NOMO-1 treated with dmso at 0.1 percent for 144 hours (cell line): ENCODE measurements at regions not wholly inside any gene's neighbourhood (a gene's known extent, or its start where the extent isn't known, plus 50 kb on each side); places are given as distances from the start of the nearest gene placed in this dataset.
"Not testable (repeated sequence)": the region's sequence is repeated elsewhere in the genome, so short reads cannot be mapped to it uniquely, and the experiment has no call there.

Experiments
- DNase-seq: peaks from one replicate; lab custom pipeline; 2025; ENCODE audit not compliant: unreplicated experiment; lab: John Stamatoyannopoulos, UW

DNA sequence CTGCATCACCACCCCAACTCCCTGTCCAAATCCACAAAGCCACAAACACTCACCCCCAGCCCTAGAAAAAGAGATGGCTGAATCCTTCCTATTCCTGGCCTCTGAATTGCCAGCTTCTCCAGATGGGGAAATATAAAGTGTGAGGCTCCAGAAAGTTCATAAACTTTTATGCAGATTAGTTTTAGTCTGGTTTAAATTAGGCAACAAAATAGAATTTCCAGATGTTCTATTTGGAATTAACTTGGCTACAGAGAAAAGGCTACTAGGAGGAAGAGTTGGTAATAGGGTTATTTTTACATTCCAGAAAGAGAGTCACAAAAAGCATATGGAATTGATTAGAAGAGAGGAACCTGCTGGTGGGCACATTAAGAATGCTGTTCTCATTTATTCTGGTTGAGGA is 56.0 kb downstream of the EN1 start:
- DNase-seq, result no peak

DNA sequence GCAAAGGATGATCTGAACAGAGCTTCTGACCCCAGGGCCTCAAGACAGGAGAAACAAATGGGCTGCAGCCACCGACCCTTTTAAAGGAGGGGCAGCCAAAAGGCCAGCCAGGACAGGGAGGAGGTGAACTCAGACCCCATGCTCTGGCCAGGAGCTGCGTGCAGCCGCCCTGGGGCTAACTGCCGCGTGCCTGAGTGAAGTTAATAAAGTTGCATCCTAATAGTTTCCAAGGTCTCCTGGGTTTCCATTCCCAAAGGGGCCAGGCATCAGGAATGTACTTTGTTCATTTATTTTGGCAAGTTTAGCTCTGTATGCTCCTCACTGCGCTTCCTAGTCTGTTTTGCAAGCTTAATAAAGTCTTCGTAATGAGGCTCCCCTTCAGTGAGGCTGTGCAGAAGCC is 60.7 kb downstream of the EN1 start:
- DNase-seq, result no peak

DNA sequence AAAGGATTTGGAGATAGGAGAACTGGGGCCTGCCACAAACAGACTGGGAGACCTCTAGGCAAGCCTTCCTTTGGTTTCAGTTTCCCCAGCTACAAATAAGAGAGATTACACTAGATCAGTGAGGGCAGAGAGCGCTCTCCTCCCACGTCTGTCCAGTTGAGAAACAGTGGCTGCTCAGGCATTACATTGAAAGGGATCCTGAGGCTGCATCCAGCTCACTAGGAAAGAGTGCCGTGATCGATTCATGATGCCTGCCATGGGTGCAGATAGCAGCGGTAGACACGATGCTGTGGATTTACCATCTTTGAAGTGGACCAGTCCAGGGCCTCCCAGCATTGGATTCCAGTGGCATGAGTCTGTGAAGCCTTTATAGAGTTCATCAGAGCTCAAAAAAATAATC is 62.6 kb downstream of the EN1 start:
- no peak for DNase-seq

DNA sequence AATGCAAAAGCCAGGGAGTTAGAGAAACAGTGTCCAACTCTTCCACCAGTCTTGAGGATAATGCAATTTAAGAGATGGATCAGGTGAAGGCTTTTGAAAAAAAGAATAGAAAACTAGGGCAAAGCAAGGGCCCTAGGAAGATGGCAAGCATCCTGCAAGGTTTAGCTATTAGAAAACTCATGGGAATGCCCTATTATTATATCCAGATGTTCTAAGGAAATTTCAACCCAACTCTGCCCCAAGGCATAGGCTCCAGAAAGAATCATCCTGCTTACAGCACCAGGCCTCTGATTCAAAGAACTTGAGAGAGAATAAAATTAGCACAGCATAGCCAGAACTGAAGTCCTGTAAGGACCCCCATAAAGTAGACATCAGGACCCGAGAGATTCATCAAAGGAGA is 68.1 kb downstream of the EN1 start:
- no peak for DNase-seq

DNA sequence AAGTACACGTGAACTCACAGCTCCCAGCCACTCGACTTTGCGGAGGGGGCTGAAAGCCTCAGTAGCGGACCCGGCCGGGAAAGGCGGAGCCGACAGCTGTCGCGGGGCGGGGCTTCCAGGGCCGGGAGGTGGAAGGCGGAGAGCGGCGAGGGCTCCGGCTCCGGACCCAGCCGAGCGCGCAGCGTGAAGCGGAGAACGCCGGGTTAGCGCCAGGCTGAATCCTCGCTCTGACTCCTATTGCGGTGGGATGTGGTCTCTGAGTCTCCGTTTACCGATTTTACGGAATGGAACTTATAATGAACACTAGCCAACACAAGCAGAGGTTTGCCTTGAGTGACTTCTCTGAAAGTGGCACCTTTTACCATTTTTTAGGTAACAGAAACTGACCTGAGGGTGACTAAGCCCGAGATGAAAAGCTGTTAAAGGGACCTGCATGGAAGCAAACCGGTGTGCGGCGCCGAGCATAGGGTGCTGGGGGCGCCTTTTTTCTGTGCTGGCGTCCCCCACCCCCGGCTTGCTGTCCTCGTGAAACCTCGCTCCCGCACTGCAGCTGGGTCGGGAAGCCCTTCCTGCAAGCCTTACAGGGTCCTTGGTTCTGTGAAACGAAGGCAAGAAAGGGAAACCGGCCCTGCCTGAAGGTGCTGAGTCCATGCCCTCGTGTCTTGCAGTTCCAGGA is 72.9 kb downstream of the EN1 start:
- no peak for DNase-seq

DNA sequence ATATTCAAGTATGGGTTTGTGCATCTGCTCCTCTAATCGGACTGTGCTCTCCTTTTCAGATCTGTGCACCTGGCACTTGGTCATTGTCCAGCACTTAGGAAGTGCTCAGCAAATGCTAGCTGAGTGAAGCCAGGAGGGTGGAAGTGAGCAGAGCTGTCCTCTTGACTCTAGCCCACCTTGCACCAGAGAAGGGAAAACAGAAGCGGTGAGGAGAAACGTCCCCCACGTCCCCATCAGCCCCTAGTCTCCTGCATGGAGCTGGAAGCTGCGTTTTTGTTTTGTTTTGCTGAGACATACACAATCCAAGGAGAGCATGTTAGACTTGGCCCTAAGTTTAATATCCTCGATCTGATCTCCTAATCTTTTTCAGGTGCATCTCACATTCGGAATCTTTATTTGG is 73.6 kb downstream of the EN1 start:
- no peak for DNase-seq

DNA sequence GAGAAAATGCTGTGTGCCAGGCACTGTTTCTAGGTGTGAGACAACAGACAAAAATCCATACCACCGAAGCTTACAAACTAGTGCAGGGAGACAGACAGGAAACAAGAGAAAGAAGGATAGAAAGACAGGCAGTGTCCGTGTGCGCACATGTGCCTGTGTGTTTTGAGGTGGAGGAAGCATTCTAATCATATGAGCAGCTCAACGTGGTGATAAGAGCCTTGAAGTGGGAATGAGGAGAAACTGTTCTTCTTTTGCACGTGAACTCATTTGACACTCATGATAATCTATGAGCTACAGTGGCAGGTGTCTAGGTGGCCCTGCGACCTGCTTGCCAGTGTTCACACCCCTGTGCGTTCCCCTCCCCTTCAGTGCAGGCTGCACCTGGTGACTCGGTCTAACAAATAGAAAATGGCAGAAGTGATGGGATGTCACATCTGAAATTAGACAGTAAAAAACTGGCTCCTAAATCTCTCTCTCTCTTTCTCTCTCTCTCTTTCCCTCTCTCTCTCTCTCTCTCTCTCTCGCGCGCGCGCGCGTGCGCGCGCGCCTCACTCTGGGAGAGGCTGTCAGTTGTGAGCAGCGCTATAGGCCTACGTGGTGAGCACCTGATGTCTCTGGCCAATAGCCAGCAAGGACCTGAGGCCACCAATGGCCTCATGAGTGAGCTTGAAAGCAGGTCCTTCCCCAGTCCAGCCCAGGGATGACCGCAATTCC is 74.8 kb downstream of the EN1 start:
- no peak for DNase-seq

DNA sequence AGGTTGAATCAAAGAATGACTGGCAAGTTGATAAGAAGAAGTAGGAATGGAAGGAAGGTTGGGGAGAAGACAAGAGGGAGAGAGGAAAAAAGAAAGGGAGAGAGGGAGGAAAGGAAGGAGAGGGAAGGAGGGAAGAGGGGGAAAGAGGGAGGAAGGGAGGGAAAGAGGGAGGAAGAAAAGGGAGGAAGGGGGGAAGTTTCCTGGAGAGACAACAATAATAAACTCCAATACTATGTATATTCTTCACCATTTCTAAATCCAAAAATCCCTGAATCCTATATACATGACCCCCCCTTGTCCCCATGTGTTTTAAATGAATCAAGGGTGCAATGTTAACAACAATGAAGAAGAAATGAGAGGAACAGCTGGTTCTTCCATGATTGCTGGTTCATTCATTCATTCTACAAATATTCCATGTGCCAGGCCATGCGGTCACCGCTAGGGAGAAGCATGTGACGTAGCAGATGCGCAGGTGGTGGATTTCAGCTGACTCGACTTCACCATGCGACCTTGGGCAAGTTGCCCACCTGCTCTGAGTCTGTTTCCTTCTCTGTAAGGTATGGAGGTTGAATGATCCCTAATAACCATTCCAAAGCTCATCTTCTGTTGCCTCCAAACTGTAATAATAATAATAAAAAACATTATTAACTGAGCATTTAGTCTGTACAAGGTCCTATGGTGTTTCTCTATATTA is 77.6 kb downstream of the EN1 start:
- DNase-seq, result no peak

DNA sequence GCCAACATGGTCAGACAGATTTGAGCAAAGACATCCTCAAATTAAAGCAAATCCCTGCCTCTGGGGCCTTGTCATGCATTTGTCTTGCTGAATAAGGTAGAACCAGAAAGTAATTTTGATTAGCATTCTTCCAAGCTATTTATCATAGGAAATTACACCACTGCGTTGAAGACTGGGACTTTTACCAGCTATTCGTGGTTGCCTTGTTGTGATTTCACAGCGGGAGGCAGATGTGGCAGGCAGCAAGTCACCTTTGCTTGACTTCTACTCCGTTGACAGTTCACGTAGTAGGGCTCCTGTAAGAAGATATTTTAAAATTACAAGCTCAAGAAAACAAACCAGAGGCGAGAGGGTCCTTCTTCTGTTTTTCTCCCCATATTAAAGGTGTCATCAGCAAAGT is 80.6 kb downstream of the EN1 start:
- no peak for DNase-seq

DNA sequence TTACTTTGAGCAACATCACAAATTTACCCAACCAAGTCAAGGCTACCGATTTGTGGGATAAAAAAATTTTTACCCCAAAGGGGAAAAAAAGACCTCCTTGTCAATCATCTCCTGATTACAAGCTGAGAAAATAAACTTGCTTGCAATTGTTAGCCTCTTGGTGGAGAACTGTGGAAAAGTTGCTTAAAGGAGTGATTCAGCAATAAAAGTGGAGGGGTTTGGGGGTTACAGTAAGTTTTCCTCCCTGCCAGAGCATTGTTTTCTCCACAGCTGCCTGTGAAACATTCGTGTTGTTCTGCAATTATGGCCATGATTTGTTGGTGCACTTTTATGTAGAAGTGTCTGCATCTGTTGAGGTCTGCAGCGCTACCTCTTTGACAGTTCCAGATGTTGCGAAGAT is 82.6 kb downstream of the EN1 start:
- no peak for DNase-seq

DNA sequence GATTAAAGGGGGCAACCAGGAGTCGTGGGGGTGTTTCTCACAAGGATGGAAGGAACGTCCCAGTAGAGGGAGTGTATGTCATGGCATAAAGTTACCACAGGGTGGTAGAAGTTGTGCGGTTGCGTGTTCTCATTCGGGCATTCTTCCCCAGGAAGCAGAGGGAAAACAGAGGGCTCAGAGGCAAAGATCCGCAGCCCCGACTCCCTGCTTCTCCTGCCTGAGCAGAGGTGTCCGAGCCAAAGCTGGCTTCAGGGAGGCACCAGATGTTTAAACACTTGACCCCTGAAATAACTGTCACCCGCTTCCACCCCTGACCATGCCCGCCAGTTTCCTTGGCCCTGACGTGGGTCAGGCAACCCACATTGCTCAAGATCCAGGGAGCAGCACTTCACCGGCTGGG is 83.7 kb downstream of the EN1 start:
- no peak for DNase-seq

DNA sequence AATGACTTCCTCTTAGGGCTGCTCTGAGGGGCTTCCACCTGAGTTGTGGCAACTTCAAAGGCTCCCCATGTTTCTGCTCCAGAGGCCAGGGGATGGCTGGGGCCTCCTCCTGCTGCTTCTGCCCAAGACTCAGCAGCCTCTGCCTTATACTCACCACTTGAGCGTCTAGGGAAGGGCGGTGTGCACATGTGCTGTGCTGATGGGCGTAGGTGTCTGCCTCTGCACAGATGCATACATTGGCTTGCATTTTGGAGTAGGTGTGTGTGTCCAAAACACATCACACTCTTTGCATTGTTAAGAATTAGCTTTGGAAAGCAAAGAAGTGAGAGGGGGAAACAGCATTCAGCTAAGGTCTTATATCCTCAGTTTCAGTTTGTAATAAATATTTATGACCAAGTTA is 85.2 kb downstream of the EN1 start:
- no peak for DNase-seq

DNA sequence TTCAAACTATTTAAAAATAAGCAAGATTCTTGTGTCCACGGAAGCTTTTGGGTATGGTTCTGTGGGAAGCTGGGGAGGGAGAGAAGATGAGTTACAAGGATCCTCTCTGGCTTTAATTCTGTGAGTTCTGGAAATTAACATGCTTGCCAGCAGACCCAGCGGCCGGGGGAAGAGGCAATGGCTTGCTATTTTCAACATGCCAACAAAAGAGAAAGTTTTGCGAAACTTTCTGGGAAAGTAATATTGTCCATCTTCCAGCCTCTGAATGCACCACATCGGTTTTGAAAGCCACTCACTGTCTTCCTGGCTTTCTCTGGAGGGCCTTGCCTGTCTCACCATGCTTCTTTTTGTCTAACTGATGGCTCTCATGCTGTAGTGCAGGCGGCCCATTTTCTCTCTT is 85.7 kb downstream of the EN1 start:
- DNase-seq, result no peak

DNA sequence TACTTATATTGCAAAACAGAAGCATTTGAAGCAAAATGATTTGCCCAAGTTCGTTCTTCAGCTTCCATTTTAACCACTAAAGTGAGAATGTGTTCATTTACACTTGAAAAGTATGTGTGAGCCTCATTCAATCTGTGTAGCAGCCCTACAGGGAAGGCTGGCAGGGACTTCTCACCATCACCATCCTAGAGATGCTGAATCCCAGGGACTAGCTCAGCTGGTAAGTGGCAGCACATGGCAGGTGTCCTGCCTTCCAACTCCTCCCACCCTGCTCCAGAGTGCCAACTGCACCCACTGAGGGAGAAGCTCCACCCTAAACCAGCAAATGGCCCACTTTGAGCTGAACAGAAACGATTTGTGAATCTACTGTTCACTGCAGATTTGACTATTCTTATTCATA is 91.5 kb downstream of the EN1 start:
- DNase-seq, result no peak

DNA sequence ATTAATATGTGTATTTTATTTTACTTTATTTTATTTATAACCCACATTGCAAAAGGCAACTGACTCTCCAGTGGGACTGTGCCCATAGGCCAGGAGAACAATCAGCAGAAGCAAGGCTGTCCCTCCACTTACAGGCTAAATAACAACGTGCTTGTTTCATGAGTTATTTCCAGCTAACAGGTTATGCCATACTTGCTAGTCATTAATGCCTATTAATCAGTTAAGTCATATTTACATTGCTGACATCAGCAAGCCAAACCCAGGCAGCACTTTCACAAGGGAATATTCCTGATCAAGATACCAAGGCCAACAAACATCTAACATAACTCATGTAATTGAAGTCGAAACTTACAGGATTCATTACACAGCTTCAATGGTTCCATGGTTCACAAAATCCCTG is 92.1 kb downstream of the EN1 start:
- DNase-seq, result no peak

DNA sequence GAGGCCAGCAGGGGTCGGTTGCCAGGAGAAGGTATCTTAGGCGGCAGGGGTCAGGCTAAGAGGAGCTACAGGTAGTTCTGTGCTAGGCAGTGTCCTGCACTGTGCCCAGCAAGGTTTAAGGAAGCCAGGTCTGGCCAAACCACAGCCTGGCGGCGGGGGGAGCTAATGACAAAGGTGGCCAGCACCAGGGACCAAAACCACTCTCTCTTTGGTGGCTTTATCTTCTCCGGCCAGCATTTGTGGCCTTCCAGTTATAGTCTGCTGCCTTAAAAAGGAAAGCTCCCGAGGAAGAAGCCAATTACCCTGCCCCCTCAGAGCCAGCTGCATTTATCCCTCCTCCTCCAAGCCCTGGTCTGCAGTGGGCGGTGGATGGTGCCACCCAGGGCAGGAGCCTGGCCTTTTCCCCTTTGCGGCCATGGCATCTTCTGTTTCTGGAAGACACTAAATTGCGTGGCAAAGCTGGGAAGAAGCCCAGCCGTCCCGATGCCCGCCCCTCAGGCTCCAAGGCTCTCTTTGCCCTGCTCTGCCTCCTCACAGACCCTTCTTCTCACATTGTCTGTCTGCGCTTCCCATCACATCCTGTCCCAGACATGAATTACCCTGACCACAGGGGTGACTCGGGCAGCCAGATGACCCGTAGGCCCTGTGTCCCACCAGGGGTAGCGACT is 94.6 kb downstream of the EN1 start:
- DNase-seq, result no peak

DNA sequence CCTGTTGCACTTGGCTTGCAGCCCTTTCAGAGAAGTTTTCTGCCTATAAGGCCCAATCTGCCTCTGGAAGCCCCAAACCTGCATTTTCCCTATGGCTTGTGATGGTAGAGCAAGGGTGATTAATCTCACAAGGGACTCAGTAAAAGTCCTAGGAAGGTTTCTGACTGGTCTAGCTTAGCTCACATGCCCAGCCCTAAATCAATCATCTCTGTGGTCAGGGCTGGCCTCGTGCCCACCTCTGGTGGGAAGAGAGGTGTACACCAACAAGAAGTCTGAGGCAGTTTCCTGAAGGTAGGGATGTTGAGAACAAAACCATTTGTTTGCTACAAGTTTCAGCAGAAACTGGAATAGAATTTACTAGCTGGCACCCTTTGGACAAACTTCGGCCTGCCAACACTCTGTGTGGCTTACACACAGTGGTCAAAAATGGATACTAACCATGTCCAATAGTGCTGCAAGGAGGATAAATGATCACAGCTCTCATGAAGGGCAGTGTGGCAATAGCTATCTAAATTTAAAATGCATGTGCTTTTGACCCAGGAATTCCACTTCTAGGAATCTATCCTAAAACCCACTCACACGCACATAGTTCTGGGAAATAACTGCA is 96.4 kb downstream of the EN1 start:
- no peak for DNase-seq

DNA sequence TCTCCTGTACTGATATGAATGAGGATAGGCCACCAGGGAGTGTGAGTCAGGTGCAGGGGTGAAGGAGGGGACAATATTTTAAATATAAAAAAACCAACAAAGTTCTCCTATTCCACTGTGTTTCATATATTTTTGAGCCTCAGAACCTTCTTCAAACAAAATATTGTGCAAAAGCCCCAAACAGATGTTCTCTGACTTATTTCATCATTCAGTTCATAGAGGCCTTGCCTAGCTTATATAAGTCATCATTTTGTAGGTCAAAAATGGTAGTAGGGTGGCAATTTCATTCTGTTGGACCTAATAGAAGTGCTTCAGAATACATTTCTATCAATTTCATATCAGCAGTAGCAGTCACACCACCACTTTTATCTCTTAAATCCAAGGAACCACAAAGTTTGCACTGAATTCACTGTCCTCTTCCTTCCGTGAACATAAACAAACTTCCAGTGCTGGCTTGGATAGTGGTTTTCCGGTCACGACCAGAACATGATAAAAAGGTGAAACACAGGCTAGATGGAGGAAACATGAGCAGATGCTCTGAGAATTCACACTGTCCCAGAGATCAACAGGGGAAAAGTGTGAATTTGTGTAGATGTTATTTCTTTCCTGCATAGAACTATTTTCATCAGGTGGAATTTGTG is 99.1 kb downstream of the EN1 start:
- DNase-seq, result no peak

DNA sequence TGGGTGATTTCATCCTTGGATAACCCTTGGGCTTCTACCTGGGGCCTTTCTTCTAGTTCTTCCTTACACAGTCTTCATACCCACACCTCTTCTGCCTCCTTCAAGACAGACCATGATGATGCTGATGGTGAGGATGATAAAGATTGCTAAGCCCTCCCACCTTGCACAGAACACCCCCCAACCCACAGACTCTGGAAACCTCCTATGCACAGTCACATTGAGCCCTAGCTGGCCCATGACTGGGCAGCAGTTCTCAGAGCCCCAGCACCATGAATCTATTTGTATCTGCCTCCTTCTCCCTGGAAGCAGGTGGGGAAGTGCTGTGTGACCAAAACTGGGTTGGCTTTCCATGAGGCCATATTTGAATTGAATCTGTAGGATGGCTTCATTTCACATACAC is 99.8 kb downstream of the EN1 start:
- no peak for DNase-seq

DNA sequence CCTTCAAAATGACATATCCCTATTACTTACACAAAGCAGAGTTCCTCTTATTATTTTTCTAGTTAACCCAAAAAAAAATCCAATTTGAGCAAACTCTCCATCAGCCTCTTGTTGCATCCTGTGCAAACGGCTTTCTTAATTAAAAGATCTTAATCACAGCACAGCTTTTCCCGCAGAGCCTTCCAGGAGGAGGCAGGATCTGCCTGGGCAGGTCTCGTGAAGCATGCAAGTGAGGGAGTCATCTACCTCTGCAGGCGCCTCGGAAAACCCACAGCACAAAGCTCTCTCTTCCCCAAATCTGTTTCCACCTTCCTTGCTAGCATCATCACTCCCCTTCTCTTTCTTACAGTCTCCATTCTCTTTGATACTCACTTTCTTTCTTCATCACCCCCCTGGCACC is 100.4 kb downstream of the EN1 start:
- no peak for DNase-seq

DNA sequence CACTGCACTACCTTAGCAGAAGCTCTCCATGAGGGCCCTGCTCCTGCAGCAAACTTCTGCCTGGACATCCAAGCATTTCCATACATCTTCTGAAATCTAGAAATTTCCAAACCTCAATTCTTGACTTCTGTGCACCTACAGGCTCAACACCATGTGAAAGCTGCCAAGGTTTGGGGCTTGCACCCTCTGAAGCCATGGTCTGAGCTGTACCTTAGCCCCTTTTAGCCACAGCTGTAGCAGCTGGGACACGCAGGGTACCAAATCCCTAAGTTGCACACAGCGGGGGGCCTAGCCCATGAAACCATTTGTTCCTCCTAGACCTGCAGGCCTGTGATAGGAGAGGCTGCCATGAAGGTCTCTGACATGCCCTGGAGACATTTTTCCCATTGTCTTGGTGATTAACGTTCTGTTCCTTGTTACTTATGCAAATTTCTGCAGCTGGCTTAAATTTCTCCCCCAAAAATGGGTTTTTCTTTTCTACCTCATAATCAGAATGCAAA is 102.7 kb downstream of the EN1 start:
- not testable (repeated sequence) for DNase-seq
